Kidney (tissue), 13 donors: ENCODE measurements at regions not wholly inside any gene's neighbourhood (a gene's known extent, or its start where the extent isn't known, plus 50 kb on each side); places are given as distances from the start of the nearest gene placed in this dataset.
A peak's percentile ranks its signal among the peaks of the same experiment; 100 is the strongest.

Source experiments
- DNase-seq, 5 donors: peaks; one replicate each; pipeline ENCODE4 v3.0.0-alpha.2; 2013 to 2020
- FAIRE-seq: peaks from 2 replicates; lab custom pipeline; 2012; peaks lifted over from hg19 to GRCh38; lab: Jason Lieb, UNC
- H3K27ac ChIP-seq, 2 donors: one replicate each; pipeline ENCODE4 v1.7.0; 2013; ENCODE audit warnings: low read depth in 2 of 2, low read length in 2 of 2, inconsistent platforms in 1 of 2
- H3K27me3 ChIP-seq: one replicate; pipeline ENCODE4 v1.7.1; 2013; ENCODE audit warnings: low read length, inconsistent platforms; ENCODE audit not compliant: control insufficient read depth, insufficient read depth
- H3K36me3 ChIP-seq, 3 donors: one replicate each; pipeline versions ENCODE4 v1.7.0 to v1.7.1; 2013; ENCODE audit warnings: low read length in 3 of 3, control low read depth in 1 of 3, inconsistent platforms in 1 of 3; ENCODE audit not compliant: insufficient read depth in 3 of 3, control insufficient read depth in 2 of 3
- H3K4me1 ChIP-seq, 3 donors: one replicate each; pipeline versions ENCODE4 v1.7.0 to v1.7.1; 2013; ENCODE audit warnings: low read length in 3 of 3, inconsistent platforms in 1 of 3, low read depth in 1 of 3; ENCODE audit not compliant: control insufficient read depth in 2 of 3, insufficient read depth in 2 of 3
- H3K4me3 ChIP-seq, 3 donors: one replicate each; pipeline versions ENCODE4 v1.7.0 to v1.8.1; 2013; ENCODE audit warnings: low read length in 3 of 3, control low read depth in 1 of 3, inconsistent platforms in 1 of 3
- H3K9ac ChIP-seq, 3 donors: one replicate each; pipeline versions ENCODE4 v1.7.0 to v1.7.1; 2013; ENCODE audit warnings: low read length in 3 of 3, control low read depth in 1 of 3, inconsistent platforms in 1 of 3
- H3K9me3 ChIP-seq, 3 donors: one replicate each; pipeline versions ENCODE4 v1.7.0 to v1.7.1; 2013; ENCODE audit warnings: low read length in 3 of 3, control low read depth in 1 of 3, inconsistent platforms in 1 of 3; ENCODE audit not compliant: control insufficient read depth in 2 of 3, insufficient read depth in 1 of 3
- intact Hi-C: fragments of 100-400 bp; cut with DNase I; formaldehyde crosslinking; loops from one replicate; pipeline ENCODE4 v1.11.1; 2022
- TF ChIP-seq, protein P1 (sequence below): IDR thresholded peaks from 3 replicates; pipeline ENCODE4 v1.5.1; 2012; ENCODE audit warnings: mild to moderate bottlenecking, moderate library complexity, borderline replicate concordance; ENCODE audit not compliant: insufficient read depth; ENCODE audit errors: extremely low read depth
- donor health status: control.
- donor health status: control.
- donor health status: control.
- donor health status: control.
- donor health status: control.
- donor health status: DM: yes; HTN: yes; CAD: no.
- donor health status: Normal renal cell carcinoma (clear cell type).

DNA sequence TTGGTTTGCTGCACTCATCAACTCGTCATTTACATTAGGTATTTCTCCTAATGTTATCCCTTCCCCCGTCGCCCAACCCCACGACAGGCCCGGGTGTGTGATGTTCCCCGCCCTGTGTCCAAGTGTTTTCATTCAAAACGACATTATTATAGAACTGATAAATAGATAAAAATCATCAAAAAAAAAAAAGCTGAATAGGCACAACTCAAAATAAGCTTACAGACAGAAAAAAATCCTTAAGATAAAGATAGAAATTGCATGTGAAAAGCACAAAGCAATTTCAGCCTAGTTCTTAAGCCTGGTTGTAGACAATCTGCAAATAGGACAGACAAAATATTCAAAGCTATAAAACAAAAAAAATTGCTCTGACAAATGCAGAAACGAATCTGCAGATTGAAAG, 142.9 kb upstream of the LNX1 start:
- no peaks in the 10 kb centered on the region for H3K4me1 ChIP-seq
- H3K4me3 ChIP-seq: no peak overlapping the region
- no peaks in the 10 kb centered on the region for H3K36me3 ChIP-seq
- H3K9ac ChIP-seq: no peak overlapping the region
- intact Hi-C loops: no loop called here
- TF ChIP-seq, protein P1, sequence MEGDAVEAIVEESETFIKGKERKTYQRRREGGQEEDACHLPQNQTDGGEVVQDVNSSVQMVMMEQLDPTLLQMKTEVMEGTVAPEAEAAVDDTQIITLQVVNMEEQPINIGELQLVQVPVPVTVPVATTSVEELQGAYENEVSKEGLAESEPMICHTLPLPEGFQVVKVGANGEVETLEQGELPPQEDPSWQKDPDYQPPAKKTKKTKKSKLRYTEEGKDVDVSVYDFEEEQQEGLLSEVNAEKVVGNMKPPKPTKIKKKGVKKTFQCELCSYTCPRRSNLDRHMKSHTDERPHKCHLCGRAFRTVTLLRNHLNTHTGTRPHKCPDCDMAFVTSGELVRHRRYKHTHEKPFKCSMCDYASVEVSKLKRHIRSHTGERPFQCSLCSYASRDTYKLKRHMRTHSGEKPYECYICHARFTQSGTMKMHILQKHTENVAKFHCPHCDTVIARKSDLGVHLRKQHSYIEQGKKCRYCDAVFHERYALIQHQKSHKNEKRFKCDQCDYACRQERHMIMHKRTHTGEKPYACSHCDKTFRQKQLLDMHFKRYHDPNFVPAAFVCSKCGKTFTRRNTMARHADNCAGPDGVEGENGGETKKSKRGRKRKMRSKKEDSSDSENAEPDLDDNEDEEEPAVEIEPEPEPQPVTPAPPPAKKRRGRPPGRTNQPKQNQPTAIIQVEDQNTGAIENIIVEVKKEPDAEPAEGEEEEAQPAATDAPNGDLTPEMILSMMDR: no peak
- no peak for DNase-seq
- H3K27me3 ChIP-seq: no peaks in the 10 kb centered on the region
- no peak overlapping the region for H3K27ac ChIP-seq
- FAIRE-seq: peak; percentile 39
- no peaks in the 10 kb centered on the region for H3K9me3 ChIP-seq

DNA sequence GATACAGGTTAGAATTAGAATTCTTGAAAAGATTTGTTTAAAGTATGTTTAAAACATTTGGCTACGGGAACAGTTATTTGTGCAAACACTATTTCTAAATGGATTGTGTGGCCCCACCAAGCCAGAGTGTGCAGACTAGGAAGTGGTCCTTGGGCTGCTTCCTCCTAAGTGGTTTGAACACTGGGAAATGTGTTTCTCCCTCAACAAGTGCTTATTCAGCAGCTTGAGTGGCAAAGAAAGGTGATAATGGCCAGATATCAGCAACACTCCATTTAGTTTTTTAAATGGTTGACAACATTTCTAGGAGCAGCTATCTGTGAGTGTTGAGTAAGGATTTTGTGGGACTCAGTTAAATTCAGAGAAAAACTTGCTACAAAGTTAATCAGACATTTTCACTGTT, 141.4 kb upstream of the LNX1 start:
- intact Hi-C loops: no loop called here
- Histone ChIP-seq H3K36me3 (no peaks in the 10 kb centered on the region), H3K4me1 (no peaks in the 10 kb centered on the region), H3K9ac (no peak overlapping the region), H3K4me3 (no peak overlapping the region), H3K27me3 (no peaks in the 10 kb centered on the region), H3K27ac (no peak overlapping the region), H3K9me3 (no peaks in the 10 kb centered on the region)
- FAIRE-seq: no peak
- TF ChIP-seq, protein P1: no peak
- no peak for DNase-seq

GRCh38 chr4:53730031-53730805, 138.9 kb upstream of the LNX1 start:
- Histone ChIP-seq H3K36me3 (no peaks in the 10 kb centered on the region), H3K27ac (no peak overlapping the region), H3K9me3 (no peaks in the 10 kb centered on the region), H3K9ac (no peak overlapping the region), H3K27me3 (no peaks in the 10 kb centered on the region), H3K4me1 (no peaks in the 10 kb centered on the region), H3K4me3 (no peak overlapping the region)
- no peak for FAIRE-seq
- TF ChIP-seq, protein P1: no peak
- DNase-seq: no peak
- intact Hi-C loops: no loop called here

DNA sequence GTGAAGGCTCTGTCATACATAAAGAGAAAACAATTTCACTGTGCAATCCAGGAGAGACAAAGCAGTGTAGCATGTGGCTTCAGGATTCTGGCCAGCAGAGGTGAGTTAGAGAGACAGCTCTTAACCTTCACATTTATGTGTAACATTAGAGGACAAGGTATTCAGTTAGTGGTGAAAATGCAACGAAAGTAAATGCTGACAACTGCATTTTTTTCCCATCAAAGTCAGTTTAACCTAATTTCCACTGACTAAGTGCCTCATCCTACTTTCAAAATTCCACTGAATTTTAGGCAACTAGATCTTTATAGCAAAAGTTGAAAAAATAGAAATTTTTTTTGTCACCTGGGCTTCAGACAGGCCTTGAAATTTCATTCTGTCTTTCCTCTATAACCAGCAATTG, 130.8 kb upstream of the LNX1 start:
- Histone ChIP-seq H3K4me1 (no peaks in the 10 kb centered on the region), H3K4me3 (no peak overlapping the region), H3K27me3 (no peaks in the 10 kb centered on the region), H3K27ac (no peak overlapping the region), H3K9me3 (no peaks in the 10 kb centered on the region), H3K36me3 (no peaks in the 10 kb centered on the region), H3K9ac (no peak overlapping the region)
- DNase-seq: no peak
- TF ChIP-seq, protein P1: no peak
- no peak for FAIRE-seq
- intact Hi-C loops: no loop called here
